NCI-H187 treated with DMSO at 0.1 percent for 48 hours (cell line): ENCODE measurements at regions not wholly inside any gene's neighbourhood (a gene's known extent, or its start where the extent isn't known, plus 50 kb on each side); places are given as distances from the start of the nearest gene placed in this dataset.

Source experiments
- DNase-seq: peaks from one replicate; lab custom pipeline; 2025; lab: John Stamatoyannopoulos, UW

DNA sequence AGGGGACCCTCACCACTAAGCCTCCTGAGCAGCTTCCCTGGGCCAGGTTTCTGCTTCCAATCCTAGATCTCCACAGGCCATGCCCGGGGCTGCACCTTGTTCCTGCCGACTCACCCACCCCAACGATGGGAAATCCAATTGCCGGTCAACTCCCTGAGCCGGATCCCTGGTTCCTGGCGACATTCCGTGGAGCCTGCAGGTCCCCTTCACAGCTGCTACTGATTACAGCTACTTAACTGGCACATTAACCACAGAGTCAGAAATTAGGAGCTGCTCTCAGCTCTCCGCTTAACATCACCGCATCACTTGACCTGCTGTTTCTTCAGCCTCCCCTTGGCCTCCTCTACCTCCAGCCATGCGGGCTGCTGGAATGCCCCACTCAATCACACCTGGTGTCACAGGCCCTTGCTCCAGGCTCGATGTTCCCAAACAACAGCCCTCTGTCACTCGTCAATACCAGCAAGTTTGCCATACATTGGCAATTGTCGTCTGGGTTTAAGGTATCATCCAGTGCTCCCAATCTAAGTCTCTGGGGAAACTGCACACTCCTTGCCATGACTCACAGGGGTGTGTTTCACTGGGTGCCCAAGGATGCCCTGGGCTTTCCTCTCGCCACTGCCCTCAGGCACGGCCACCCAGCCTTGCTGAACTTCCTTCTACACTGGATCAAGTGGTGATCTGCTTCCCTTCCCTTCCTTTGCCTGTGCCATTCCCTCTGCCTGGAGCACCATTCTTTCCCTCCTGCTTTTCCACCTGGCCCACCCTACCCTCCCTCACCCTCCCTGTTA, 181.0 kb downstream of the MN1 start:
- no peak for DNase-seq

DNA sequence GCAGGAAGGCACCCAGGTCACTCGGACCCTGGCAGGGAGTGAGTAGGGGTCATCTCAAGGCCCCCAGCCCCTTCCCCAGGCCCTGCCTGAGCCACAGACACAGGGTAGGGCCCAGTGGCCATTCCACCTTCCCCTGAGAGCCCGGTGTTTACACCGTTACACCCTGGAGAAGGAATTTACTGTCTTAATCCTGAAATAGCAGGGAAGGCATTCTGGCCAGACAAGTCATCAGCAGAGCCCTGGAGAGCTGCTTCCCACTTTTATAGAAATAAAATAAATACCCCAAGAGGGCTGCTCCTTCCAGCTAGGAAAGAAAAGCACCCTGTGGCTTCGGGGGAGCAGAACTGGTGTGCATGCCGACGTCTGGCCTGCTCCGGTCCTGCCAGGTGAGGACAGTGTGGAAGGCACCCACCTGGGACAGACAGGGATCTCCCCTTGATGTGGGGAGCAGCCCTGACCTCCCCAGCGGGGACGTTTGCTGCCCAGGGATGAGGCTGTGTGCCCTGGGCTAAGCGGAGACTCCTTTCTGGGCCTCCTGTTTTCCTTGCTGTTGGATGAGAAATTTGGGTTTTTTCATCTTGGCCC, 180.0 kb downstream of the MN1 start:
- DNase-seq = no peak

DNA sequence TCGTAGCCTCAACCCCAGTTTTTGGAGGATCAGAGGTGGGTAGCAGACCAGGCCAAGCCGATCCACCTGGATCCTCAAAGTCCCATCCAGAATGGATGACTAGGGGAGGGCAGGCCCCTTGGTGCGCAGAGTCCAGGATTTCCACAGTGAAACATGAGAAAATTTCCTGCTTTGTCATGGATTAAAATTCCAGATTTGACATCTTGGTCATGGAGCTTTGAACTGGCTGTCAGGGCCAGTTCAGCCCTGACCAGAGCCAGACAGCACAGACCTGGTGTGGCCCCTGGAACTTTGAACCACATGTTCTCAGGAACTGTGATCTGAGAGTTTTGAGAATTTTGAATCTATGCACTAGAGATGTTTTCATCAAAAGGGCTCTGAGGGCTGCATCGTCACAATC, 177.5 kb downstream of the MN1 start:
- no peak for DNase-seq

DNA sequence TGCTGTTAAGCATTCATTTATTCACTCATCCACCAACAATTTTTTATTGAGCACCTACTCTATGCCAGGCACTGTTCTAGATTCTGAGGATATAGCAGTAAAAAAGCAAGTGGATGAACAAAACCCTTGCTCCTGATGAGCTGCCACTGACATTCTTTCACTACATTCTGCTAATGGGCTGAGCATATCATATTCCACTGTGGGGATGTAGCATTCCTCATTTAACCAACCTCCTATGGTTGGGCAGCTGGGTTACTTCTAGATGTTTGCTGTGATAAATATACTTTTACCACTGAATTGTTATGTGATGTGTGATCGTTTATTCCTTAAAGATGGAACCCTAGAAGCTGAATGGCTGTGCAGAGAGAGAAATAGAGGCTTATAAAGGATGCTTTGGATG, 176.9 kb downstream of the MN1 start:
- DNase-seq = no peak

DNA sequence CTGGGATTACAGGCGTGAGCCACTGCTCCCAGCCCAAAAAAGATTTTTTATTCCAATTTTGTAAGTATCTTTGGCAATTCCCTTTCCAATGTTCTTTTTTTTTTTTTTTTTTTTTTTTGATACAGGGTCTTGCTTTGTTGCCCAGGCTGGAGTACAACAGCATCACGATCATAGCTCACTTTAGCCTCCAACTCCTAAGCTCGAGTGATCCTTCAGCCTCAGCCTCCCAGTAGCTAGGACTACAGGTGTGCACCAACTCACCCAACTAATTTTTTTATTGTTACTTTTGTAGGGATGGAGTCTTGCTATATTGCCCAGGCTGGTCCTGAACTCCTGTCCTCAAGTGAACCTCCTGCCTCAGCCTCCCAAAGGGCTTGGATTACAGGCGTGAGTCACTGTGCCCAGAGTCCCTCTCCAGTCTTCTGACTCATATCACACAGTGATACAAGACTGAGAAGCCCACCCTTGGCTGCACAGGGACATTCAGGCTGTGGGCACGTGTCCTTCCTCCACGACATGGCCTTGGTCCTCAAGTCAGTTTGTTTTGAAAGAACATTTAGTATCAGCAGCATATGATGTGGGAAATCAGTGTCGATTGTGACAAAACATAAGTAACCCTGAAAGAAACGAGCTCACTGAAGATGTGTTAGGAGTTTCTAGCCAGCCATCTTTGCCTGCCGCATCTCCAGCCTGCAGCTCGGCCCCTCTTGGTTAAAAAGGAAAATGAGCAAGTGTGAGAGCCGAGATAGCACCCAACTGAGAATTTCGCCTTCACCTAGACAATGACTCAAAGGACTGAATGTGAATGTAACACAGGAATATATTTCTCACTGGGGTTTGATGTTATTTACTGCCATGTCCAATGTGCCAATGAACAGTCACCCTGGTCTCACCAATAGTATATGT, 175.5 kb downstream of the MN1 start:
- no peak for DNase-seq

DNA sequence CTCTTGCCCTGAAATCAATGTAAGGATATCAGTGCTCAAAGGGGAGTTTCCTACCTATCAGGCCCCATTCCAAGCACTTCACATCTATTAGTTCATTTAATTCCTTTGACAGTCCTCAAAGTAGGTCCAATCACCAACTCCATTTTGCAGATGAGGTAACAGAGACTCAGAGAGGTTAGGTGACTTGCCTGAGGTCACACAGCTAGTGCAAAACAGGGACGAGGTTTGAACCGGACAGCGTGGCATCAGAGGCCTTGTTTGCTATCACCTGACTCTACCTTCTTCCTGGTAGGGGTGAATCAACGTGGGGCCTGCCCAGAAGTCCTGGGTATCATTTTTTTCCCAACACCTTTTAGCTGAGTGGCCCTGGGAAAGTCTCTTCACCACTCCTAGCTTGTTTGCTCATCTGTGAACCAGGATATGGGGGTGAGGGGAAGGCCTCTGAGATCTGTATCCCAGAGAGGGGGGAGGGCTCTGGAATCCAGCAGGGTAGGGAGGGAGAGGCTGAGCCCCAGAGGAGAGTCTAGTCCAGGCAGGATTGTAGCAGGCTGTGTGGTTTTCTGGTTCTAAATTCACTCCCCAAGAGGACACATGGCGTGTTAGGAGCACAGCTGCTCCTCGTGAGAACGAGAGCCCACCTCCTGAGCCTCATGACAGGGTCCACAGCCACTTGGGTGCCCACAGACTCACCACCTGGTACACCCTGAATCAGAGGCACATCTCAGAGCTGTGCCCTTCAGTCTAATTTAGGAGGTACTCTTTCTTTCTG, 174.7 kb downstream of the MN1 start:
- DNase-seq = no peak

DNA sequence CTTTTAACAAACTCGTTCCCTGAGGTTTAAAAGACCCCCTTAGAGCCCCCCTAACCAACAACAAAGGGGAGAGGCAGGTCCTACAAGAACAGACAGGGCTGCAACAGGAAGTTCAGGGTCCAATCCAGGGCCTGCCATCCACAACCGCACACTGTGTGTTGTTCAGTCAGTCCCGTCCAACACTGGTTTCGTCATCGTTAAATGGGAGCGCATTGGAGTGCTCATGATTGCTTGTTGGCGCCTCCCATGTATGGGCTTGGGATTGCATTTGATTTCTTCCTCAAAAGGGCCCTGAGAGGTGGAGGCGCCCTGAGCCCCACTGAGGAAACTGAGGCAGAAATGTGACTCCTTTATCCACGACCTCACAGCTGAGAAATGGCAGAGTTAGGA, 174.1 kb downstream of the MN1 start:
- no peak for DNase-seq

DNA sequence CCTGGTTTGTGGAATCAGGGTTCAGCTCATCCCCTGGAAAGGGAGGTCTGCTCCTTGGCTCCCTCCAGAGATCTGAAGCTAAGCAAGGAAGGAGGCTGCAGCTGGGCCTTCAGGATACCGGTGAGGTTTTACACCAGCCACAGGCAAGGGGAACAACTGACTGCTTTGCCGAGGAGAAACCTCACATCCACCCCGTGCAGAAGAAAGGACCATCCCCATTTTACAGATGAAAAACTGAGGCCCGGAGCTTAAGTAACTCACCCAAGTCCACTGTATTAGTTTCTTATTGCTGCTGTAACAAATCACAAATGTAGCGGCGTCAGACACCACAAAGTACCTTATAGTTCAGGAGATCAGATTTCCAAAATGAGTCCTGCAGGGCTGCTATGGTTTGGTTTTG, 173.7 kb downstream of the MN1 start:
- DNase-seq = no peak

DNA sequence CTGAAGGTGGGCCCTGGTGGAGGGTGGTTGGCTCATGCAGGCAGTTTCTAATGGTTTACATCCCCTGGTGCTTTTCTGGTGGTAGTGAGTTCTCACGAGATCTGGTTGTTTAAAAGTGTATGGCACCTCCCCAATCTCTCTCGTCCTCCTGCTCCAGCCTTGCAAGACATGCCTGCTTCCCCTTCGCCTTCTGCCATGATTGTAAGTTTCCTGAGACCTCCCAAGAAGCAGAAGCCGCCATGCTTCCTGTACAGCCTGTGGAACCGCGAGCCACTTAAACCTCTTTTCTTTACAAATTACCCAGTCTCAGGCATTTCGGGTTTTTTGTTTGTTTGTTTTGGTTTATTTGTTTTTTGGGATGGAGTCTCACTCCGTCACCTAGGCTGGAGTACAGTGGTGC, 173.2 kb downstream of the MN1 start:
- no peak for DNase-seq

DNA sequence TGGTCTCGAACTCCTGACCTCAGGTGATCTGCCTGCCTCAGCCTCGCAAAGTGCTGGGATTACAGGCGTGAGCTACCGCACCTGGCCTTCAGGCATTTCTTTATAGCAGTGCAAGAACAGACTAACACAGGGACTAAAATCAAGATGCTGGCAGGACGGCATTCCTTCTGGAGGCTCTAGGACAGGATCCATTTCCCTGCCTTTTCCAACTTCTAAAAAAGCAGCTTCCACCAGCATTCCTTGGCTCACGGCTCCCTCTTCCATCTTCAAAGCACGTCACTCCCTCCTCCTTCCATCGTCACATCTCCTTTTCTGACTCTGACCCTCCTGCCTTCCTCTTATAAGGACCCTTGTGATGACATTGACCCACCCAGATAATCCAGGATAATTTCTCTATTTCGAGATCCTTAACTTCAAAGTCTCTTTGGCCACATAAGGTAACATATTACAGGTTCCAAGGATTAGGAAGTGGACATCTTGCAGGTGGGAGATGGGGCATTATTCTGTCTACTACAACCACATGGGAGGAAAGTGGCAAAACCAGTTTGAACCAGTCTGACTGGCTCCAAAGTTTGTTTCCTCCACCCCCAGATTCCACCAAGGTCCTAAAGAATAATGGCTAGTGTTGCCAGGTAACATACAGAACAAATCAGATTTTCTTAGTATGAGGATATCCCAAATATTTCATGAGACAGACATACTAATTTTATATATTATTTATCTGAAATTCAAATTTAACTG, 172.5 kb downstream of the MN1 start:
- no peak for DNase-seq

DNA sequence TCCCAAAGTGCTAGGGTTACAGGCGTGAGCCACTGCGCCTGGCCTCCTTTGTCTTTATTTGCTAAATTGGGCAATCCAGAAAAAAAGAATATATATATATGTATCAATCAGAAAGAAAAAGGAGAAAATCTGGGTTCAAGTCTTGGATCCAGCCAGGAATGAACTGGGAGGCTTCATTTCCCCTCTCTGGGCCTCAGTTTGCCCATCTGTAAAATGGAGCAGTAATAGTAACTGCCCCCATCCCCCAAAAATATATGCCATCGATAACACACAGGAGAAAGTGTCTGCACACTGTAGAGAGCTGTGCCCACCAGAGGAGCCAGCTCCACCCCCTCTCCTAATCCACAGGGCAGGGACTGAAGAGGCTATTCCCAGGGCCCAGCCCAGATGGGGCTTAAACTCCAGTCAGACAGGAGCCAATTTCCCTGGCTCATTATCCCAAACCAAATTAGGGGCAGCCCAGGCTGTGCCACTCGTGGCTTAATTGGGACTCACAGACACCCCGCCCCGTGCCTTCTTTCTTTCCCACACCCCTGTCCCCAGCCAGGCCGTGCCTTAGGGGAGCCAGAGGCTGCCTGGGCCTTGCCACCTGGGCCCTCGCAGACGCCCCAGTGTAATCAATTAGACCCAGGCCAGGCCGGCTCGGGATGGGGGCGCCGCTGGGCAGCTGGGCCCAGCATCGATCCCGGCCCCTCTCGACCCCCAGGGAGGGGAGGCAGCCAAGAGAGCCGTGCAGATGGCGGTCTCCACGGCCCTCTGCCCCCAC, 171.5 kb downstream of the MN1 start:
- DNase-seq = no peak

DNA sequence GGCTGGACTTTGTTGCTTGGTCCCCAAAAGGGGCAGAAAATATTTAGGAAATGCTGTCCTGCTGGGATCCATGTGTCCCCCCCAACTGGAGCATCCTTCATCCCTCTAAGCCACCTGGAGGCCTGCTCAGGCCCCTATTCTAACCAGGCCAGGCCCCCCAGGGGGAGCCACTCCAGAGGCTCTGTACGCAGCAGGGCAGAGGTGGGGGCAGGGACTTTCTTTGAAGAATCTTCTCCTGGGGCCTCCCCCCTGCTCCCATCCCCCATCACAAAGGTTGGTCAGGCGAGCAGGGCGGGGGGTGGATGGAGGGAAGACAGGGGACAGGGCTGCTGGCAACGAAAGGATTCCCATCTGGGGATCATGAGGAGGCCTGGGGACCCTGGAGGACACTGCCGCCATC, 170.8 kb downstream of the MN1 start:
- no peak for DNase-seq

DNA sequence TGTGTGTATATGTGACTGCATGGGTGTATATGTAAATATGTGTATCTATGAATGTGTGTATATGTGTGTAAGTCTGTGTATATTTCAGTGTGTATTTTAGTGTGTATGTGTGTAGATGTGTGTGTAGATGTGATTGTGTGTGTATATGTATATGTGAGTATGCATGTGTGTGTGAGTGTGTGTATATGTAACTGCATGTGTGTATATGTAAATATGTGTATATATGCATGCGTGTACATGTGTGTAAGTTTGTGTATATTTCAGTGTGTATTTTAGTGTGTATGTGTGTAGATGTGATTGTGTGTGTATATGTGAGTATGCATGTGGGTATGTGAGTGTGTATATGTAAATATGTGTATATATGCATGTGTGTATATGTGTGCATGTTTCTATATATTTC, 169.9 kb downstream of the MN1 start:
- no peak for DNase-seq

DNA sequence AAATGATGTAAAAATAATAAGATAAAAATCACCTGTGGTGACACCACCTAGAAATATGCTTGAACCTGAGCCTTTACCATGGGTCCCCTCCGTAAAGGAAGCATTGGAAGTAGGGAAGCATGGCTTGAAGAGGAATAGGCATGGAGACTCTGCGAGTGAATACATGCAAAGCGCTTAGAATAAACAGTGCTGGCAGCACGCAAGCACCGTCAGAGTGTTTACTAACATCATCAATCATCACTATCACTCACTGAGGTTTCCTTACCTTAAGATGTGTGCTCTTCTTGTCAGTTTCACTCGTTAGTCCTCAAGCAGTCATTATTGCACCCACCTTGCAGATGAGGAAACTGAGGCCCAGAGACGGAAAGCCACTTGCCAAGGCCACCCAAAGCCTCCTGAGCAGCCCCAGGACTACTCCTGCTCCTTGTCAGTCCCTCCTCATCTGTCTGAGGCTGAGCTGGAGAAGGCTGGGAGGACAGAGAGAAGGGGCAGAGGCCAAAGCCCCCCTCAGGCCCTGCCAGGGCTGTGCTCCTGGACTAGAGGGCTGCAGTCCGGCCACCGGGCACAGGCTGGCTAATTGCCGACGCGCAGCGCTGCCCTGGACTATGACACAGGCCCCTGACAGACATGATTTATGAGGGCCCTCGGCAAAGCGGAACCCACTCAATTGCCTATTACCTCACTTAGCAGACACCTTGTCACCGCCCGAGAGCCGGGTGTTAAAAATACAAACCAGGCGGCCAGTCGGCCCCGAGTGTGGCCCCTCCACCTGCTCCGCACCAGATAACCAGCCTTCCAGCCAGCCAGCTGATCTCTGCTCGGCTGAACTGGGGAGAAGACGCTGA, 168.9 kb downstream of the MN1 start:
- DNase-seq = no peak

DNA sequence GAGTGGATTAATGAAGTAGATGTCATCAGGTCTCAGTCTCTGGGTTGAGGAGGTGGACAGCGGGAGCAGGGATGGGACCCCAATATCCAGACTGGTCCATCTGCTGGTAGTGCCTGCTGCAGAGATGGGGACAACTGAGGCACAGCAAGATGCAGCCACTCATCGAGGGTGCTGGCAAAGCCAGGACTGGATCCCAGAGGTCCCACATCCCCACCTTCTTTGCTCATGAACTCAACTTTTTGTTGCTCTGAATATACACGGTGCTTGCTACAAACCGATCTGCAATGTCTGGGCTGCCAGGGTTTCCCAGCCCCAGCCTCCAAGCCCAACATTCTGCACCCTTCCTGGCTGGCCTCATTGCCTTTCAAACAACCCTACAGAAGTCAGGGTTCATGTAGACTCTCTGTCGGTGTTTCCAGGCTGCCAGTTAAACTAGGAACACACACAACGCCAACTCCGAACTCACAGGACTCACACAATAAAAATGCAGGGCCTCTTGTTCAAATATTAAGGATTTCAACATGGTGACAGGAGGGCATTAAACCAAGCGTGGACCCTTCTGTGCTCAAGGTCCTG, 168.2 kb downstream of the MN1 start:
- no peak for DNase-seq

DNA sequence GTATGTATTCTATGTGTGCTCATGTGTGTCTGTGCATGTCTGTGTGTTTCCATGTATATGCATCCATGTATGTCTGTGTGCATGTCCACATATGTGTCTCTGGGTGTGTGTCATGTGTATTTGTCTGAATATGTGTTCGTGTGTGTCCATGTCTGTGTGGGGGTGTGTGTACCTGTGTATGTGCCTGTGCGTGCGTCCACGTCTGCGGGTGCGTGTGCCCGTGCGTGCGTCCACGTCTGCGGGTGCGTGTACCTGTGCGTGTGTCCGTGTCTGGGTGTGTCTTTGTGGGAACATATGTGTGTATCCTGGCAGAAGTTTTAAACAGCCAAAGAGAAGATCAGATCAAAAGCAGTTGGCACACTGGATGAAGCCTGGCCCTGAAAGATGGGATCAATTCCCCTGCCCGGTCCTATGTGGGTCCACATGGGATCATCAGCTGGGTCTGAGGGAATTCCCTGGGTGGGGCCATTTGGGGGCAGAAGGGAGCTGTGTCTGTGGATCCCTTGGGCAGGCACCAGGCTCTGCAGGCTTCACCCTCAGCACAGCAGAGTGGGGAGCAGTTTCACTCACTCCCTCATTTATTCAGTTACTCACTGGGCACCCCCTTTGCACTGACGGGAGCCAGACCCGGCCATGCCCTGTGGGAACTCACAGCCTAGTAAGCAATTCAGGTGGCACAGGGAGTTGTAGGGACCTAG, 167.4 kb downstream of the MN1 start:
- DNase-seq = no peak

DNA sequence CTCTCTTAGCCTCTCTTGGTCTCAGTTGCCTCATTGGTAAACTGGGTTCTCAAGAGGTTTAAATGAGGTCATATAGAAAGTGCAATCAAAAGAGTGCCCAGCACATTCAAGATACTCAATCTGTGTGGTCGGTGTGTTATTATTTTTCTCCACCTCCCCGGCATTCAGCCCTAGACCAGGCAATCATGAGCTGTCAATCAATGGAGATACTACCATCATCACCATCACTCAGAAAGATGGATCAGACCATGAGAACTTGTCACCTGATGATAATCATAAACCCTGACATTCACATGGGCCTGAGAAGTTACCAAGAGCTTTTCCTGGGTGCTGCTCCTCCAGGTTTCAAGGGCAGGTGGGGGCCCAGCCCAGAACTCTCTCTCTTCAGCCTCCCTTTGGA, 166.1 kb downstream of the MN1 start:
- DNase-seq = no peak

DNA sequence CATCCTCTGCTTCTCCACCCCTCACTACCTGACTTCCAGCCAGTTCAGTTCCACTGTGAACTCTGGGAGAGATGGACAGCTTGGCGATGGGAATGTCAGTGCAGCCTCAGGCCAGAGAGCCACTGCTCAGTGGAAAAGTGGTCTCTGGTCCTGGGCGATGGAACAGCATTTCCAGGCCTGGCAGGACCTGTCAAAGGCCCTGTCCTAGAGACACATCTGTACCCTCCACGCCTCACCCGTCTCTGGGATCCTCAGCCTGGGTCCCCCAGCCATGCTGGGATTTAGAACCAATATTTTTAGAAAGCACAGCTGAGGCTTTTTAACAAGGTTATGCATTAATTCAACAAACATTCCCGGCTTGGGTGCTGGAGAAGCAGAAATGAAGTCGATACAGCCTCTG, 165.7 kb downstream of the MN1 start:
- no peak for DNase-seq
